ENCODE measurements at regions not wholly inside any gene's neighbourhood (a gene's known extent, or its start where the extent isn't known, plus 50 kb on each side); places are given as distances from the start of the nearest gene placed in this dataset.
"Not testable (repeated sequence)": the region's sequence is repeated elsewhere in the genome, so short reads cannot be mapped to it uniquely, and the experiment has no call there.

- not testable (repeated sequence) for DNase-seq
These were observed 919.1 kb upstream of the FOXG1 start for GRCh38 chr14:27847480-27847879.

GRCh38 chr14:27849193-27849592, 917.4 kb upstream of the FOXG1 start:
- not testable (repeated sequence) for DNase-seq

- DNase-seq = no peak
These were observed 903.9 kb upstream of the FOXG1 start for GRCh38 chr14:27862684-27863083.

DNA sequence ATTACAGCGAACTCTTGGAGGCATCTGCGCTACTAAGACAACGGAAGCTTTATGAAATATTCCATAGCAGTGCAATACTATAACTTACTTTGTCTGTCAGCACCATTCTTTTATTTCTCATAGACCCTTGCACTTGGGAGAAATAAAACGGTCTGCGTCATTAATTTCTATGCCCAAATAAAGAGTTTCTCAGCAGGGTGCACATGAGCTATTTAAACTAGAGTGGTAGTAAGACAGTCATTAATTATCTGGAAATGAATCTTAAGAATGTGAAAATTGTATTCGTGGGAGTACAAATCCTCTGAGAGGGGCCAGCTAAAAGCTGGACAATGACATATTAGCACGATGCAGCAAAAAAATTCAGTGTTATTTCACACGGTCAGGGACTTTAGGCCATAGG, 903.4 kb upstream of the FOXG1 start:
- no peak for DNase-seq

DNA sequence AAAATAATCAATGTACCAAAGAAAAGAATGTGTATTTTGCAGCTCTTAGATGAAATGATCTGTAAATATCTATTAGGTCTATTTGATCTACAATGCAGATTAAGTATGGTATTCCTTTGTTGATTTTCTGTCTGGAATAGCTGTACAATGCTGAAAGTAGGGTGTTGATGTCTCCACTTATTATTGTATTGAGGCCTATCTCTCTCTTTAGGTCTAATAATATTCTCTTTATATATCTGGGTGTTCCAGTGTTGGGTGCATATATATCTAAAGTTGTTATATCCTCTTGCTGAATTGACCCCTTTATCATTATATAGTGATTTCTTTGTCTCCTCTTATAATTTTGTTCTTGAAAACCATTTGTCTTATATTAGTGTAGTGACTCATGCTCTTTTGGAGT, 885.5 kb upstream of the FOXG1 start:
- no peak for DNase-seq

- DNase-seq = no peak
These were observed 884.9 kb upstream of the FOXG1 start for GRCh38 chr14:27881646-27882045.

- DNase-seq = no peak
These were observed 880.3 kb upstream of the FOXG1 start for GRCh38 chr14:27886256-27886655.

- no peak for DNase-seq
These were observed 876.3 kb upstream of the FOXG1 start for GRCh38 chr14:27890259-27890658.

DNA sequence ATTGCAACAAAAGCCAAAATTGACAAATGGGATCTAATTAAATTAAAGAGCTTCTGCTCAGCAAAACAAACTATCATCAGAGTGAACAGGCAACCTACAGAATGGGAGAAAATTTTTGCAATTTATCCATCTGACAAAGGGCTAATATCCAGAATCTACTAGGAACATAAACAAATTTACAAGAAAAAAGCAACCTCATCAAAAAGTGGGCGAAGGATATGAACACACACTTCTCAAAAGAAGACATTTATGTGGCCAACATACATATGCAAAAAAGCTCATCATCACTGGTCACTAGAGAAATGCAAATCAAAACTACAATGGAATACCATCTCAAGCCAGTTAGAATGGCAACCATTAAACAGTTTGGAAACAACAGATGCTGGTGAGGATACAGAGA, 858.1 kb upstream of the FOXG1 start:
- DNase-seq = not testable (repeated sequence)

DNA sequence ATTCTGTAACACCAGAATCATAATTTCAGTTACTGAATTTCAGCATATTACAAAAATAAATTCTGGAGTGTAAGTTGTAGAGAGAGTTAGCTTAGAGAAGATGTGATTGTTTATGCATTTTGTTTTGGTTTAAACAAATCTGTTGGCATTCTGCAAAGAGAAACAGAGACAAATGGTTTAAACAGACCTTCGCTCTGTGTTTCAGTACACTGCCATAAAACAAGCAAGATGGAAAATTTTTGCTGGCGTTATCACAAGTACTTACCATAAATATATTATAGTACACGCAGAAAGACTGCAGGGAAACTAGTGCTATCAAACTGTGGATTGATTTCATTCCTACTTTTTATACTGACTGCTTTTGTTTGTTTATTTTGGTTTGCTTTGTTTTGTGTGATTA, 850.3 kb upstream of the FOXG1 start:
- DNase-seq = no peak

DNA sequence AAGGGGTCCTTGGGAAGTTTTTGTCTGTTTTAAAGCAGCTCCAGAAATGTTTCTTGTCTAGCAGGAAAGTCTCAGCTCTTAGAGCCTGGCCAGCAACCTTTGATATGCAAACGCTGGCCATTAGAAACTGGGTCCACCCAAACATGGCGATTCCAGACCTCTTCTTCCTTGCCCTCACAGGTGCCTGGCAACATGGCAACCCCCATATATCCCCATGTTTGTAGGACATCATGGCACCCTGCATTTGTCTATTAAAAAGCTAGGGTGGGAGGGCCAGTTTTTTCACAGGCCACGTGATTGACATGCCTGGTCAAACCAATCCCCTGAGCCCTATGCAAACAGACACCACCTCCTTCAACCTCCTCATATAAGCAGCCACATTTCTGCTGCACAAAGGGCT, 848.7 kb upstream of the FOXG1 start:
- DNase-seq = no peak

DNA sequence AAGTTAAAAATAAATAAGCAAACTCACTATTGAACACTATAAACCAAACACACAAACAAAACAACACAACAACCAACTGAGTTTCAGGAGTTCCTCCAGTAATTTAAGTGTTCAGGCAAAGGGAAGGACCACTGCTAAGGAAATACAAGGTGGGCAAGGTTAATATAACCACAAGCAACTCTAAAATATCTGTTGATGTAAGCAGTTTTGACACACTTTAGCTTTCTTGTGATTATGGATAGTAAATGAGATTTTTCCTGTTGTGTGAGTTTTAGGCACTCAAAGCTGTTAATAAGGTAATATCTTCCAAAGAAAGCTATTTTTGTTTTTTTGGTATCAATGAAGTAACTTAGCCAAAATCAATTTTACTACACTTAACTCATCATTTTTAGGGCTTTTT, 839.1 kb upstream of the FOXG1 start:
- DNase-seq = no peak

DNA sequence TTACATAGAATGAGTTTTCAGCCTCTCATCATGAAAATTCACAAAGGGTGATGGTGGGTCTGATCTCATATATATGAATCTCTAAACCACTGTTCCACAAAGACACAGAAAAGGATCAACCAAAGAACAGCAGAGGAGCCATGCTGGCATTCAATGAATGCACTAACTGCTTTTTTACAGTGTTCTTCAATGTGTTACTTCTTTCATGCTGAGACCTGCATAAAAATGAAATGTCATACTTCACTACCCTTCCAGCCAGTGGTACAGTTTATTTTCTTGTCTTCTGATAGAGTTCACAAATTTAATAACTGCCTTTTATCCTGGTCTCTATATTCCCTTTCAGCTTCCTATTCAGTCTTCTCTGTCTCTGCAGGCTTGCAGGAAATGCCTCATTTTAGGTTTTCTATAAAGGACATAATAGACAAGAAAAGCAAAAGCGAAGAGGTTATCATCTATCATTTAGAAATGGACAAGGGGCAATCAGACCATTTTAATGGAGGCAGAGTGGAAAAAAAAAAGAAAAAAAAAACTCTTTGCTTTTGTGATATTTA, 836.7 kb upstream of the FOXG1 start:
- no peak for DNase-seq

GRCh38 chr14:27938392-27938791, 828.2 kb upstream of the FOXG1 start:
- DNase-seq = no peak

- DNase-seq = no peak
These were observed 821.1 kb upstream of the FOXG1 start for GRCh38 chr14:27945512-27945911.

GRCh38 chr14:27958757-27959156, 807.8 kb upstream of the FOXG1 start:
- DNase-seq = no peak

- DNase-seq = no peak
These were observed 770.9 kb upstream of the FOXG1 start for GRCh38 chr14:27995691-27996090.

DNA sequence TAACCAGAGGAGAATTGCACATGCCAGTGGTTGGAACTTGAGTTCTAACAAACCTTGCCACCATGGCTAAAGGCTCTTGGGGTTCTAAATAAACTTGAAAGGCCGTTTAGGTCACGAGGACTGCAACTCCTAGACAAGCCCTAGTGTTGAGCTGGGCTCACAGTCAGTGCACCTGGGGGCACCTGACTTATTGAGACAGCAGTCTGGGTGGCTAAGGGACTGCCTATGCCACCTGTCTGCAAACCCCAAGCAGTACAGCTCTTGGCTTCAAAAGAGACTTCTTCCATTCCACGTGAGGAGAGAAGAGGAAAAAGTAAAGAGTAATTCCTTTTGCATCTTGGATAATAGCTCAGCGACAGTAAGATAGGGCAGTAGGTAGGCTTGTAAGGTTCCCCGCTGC, 765.6 kb upstream of the FOXG1 start:
- DNase-seq = no peak

- DNase-seq = no peak
These were observed 753.8 kb upstream of the FOXG1 start for GRCh38 chr14:28012629-28013415.

DNA sequence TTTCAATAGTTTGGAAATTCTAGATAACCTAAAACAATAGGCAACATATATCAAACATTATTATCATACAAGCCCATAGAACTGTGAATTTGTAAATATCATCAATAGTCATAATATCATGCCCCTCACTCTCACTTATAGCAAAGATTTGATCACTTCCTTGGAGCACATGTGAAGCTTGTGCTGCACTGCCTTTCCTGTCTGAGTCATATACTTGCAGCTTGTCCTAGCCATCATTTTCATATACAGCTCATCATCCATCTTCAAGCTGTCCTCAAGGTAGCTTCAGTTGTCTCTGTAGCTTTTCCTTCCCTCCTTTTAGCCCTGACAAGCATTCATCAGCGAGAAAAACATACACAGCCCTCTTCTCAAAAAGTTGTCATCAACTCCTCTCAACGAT, 746.5 kb upstream of the FOXG1 start:
- DNase-seq = no peak

- no peak for DNase-seq
These were observed 742.7 kb upstream of the FOXG1 start for GRCh38 chr14:28023853-28024252.

DNA sequence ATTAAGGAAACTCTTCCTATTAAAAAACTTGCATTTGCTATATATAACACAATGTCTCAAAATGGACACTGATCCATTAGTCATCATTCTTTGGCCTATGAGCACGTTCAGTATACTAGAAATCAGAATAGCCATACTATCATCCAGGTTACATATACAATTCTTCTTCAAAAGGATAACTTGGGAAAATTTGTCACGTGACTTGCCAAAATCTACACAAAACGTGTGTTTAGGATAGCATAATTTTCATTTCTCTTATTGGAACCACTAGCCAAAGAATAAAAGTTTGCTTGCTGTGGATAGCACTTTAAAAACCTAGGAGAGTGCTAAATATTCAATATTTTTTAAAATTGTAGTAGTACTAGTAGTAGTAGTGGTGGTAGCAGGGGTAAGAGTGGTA, 714.3 kb upstream of the FOXG1 start:
- DNase-seq = no peak

- DNase-seq = no peak
These were observed 711.6 kb upstream of the FOXG1 start for GRCh38 chr14:28055008-28055407.

- no peak for DNase-seq
These were observed 709.0 kb upstream of the FOXG1 start for GRCh38 chr14:28057359-28058296.
